Right lobe of liver (tissue), 4 donors: ENCODE measurements at regions not wholly inside any gene's neighbourhood (a gene's known extent, or its start where the extent isn't known, plus 50 kb on each side); places are given as distances from the start of the nearest gene placed in this dataset.

Experiments used
- POLR2A ChIP-seq: fragments of 450-650 bp; IDR thresholded peaks from one replicate; pipeline ENCODE4 v1.6.1; 2017; ENCODE audit warnings: antibody characterized with exemption, mild to moderate bottlenecking
- TF ChIP-seq, protein P1 (sequence below), 4 donors: fragments of 200-600 bp in 3 of 4; fragments of 450-650 bp in 1 of 4; IDR thresholded peaks; one replicate each; pipeline versions ENCODE4 v1.5.1 to v1.8.0; 2016 to 2022; ENCODE audit warnings: antibody characterized with exemption in 4 of 4, mild to moderate bottlenecking in 2 of 4
- donor health status: DM: no; HTN: no; CAD: no.
- donor health status: DM: no; HTN: no; CAD: no.
- donor health status: DM: no; HTN: yes; CAD: no.

DNA sequence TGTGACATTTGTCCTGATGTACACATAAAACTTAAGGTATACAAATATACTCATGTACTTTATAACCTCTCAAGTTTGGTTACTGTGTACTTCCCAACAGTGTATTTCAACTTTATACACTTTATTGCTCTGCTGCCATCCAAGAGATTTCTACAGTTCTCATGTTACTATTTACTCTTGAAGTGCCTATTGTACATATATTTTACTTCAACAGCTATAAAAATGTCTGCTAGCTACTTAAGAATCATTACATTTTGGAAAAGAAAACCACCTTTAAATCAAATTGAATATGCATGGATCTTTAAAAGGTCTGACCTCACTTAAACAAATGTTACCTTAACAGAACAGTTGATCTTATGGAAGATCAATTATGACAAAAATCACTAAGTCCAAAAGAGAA is 1056.4 kb downstream of the ADGRL3 start:
- TF ChIP-seq POLR2A = no peak
- TF ChIP-seq, protein P1, sequence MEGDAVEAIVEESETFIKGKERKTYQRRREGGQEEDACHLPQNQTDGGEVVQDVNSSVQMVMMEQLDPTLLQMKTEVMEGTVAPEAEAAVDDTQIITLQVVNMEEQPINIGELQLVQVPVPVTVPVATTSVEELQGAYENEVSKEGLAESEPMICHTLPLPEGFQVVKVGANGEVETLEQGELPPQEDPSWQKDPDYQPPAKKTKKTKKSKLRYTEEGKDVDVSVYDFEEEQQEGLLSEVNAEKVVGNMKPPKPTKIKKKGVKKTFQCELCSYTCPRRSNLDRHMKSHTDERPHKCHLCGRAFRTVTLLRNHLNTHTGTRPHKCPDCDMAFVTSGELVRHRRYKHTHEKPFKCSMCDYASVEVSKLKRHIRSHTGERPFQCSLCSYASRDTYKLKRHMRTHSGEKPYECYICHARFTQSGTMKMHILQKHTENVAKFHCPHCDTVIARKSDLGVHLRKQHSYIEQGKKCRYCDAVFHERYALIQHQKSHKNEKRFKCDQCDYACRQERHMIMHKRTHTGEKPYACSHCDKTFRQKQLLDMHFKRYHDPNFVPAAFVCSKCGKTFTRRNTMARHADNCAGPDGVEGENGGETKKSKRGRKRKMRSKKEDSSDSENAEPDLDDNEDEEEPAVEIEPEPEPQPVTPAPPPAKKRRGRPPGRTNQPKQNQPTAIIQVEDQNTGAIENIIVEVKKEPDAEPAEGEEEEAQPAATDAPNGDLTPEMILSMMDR (IDR thresholded peaks at IDR 0.05) = no peak
